ENCODE measurements at regions not wholly inside any gene's neighbourhood (a gene's known extent, or its start where the extent isn't known, plus 50 kb on each side); places are given as distances from the start of the nearest gene placed in this dataset.

DNA sequence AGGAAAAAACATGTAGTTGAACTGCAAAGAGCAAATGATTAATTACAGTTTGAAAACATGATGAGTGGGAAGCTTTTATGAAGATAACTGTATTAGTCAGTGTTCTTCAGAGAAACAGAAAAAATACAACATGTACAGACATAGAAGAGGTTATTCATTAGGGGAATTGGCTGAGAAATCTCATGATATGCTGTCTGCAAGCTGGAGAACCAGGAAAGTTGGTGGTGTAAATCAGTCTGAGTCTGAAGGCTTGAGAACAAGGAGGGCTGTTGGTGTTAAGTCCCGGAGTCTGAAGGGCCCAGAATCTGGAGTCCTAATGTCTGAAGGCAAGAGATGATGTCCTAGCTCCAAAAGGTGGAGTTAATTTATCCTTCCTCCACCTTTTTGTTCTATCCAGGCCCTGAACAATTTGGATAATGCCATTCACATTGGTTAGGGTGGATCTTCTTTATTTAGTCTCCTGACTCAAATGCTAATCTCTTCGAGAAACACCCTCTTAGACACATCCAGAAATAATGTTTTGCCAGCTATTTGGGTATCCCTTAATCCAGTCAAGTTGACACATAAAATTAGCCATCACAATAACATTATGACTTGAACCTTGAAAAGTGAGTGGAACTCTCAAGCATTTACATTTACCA is 672.9 kb upstream of the PTBP2 start:
- no peak for DNase-seq (ENCODE audit: low read depth in 1 of 2, low spot score in 1 of 2)
- H3K27ac ChIP-seq (replicated peaks) = no peak overlapping the region
- no peak overlapping the region for H3K4me3 ChIP-seq (replicated peaks; ENCODE audit: insufficient read depth, low read length)
- no peak for TF ChIP-seq REST (IDR thresholded peaks at IDR 0.05; ENCODE audit: insufficient replicate concordance, low read depth)
- no peak for TF ChIP-seq POLR2AphosphoS5 (IDR thresholded peaks at IDR 0.05; ENCODE audit: low read depth)
- TF ChIP-seq CTCF (IDR thresholded peaks at IDR 0.05; ENCODE audit: insufficient read depth, low read length) = no peak
- TF ChIP-seq GABPA (IDR thresholded peaks at IDR 0.05; ENCODE audit: low read depth) = no peak
- TF ChIP-seq SPI1 (IDR thresholded peaks at IDR 0.05; ENCODE audit: borderline replicate concordance, low read depth) = no peak
- no peaks in the 10 kb centered on the region for H3K27me3 ChIP-seq (ENCODE audit: insufficient read depth, poor library complexity, severe bottlenecking)

DNA sequence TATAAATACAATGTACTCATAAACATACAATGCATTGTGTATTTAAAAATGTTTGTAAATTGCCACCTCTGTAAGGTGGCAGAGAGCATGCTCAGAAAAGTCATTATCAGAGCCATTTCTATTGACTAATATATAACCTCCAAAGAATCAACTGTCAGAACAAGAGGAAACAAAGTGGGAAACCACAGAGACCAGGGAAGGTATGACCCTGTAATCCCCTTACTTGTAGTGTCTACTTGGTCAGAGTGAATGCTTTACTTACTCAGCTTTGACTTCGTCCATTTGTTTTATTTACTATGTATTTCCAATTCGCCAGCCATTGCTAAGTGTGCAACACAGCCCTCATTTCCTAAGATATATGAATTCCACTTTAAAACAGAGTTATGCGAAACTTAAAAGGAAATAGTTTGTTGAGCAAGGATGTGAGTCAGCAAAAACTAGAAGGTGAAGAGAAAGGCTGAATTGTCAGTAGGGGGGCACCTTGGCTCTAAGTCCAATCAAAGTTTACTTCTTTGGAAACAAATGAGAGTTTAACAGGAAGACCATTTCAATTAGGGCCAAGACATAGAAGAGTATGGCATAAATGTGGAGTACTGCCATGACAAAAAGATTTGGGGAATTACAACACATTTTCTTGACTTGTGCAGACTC is 671.7 kb upstream of the PTBP2 start:
- H3K4me3 ChIP-seq (replicated peaks; ENCODE audit: insufficient read depth, low read length) = no peak overlapping the region
- peak in 1 of 2 experiments; percentile 44 for DNase-seq (ENCODE audit: low read depth in 1 of 2, low spot score in 1 of 2)
- H3K27ac ChIP-seq (replicated peaks) = peak overlapping the region; percentile 29
- TF ChIP-seq GABPA (IDR thresholded peaks at IDR 0.05; ENCODE audit: low read depth) = no peak
- TF ChIP-seq REST (IDR thresholded peaks at IDR 0.05; ENCODE audit: insufficient replicate concordance, low read depth) = no peak
- no peak for TF ChIP-seq SPI1 (IDR thresholded peaks at IDR 0.05; ENCODE audit: borderline replicate concordance, low read depth)
- no peak for TF ChIP-seq CTCF (IDR thresholded peaks at IDR 0.05; ENCODE audit: insufficient read depth, low read length)
- no peak for TF ChIP-seq POLR2AphosphoS5 (IDR thresholded peaks at IDR 0.05; ENCODE audit: low read depth)
- H3K27me3 ChIP-seq (ENCODE audit: insufficient read depth, poor library complexity, severe bottlenecking) = no peaks in the 10 kb centered on the region

GRCh38 chr1:96059276-96059675 is 662.3 kb upstream of the PTBP2 start:
- DNase-seq (ENCODE audit: low read depth in 1 of 2, low spot score in 1 of 2) = no peak
- H3K27me3 ChIP-seq (ENCODE audit: insufficient read depth, poor library complexity, severe bottlenecking) = no peaks in the 10 kb centered on the region
- H3K27ac ChIP-seq (replicated peaks) = no peak overlapping the region
- no peak overlapping the region for H3K4me3 ChIP-seq (replicated peaks; ENCODE audit: insufficient read depth, low read length)
- TF ChIP-seq GABPA (IDR thresholded peaks at IDR 0.05; ENCODE audit: low read depth) (no peak), CTCF (IDR thresholded peaks at IDR 0.05; ENCODE audit: insufficient read depth, low read length) (no peak), POLR2AphosphoS5 (IDR thresholded peaks at IDR 0.05; ENCODE audit: low read depth) (no peak), REST (IDR thresholded peaks at IDR 0.05; ENCODE audit: insufficient replicate concordance, low read depth) (no peak), SPI1 (IDR thresholded peaks at IDR 0.05; ENCODE audit: borderline replicate concordance, low read depth) (no peak)
